GM23338 (cell line): ENCODE measurements at regions not wholly inside any gene's neighbourhood (a gene's known extent, or its start where the extent isn't known, plus 50 kb on each side); places are given as distances from the start of the nearest gene placed in this dataset.

Experiments
- ATAC-seq: fragments of 200-7000 bp; cut with Tn5 transposase; 3 replicates; pipeline ENCODE4 v1.9.1; 2020
- DNase-seq: peaks from one replicate; pipeline ENCODE4 v3.0.0-alpha.2; 2015; ENCODE audit warnings: low spot score
- H2AFZ ChIP-seq: fragments of 200-600 bp; sonication (generic); 2 replicates; pipeline ENCODE4 v1.8.0; 2016; ENCODE audit warnings: antibody characterized with exemption, mild to moderate bottlenecking, moderate library complexity
- H3F3A ChIP-seq: fragments of 200-600 bp; sonication (generic); replicated peaks from 2 replicates; pipeline ENCODE4 v1.8.0; 2017; ENCODE audit warnings: antibody characterized with exemption, mixed run types, low read depth
- H3K27ac ChIP-seq: fragments of 200-600 bp; sonication (generic); 2 replicates; pipeline ENCODE4 v1.6.1; 2016; ENCODE audit warnings: low read depth
- H3K27me3 ChIP-seq: fragments of 200-600 bp; sonication (generic); 2 replicates; pipeline ENCODE4 v1.8.0; 2016; ENCODE audit warnings: mild to moderate bottlenecking, mixed run types, moderate library complexity; ENCODE audit not compliant: insufficient read depth
- H3K36me3 ChIP-seq: fragments of 200-600 bp; sonication (generic); 2 replicates; pipeline ENCODE4 v1.8.0; 2016; ENCODE audit warnings: mild to moderate bottlenecking; ENCODE audit not compliant: insufficient read depth
- H3K4me1 ChIP-seq: fragments of 200-600 bp; sonication (generic); 2 replicates; pipeline ENCODE4 v1.8.0; 2016; ENCODE audit warnings: mild to moderate bottlenecking, moderate library complexity; ENCODE audit not compliant: insufficient read depth
- H3K4me2 ChIP-seq: fragments of 200-600 bp; sonication (generic); 2 replicates; pipeline ENCODE4 v1.7.1; 2017; ENCODE audit warnings: mixed run types
- H3K4me3 ChIP-seq: fragments of 200-600 bp; sonication (generic); 2 replicates; pipeline ENCODE4 v1.6.1; 2016; ENCODE audit warnings: mixed run types
- H3K79me2 ChIP-seq: fragments of 200-600 bp; sonication (generic); replicated peaks from 2 replicates; pipeline ENCODE4 v1.8.0; 2017; ENCODE audit warnings: mild to moderate bottlenecking; ENCODE audit not compliant: insufficient read depth
- H3K9me2 ChIP-seq: fragments of 200-600 bp; sonication (generic); 2 replicates; pipeline ENCODE4 v1.8.0; 2017; ENCODE audit not compliant: insufficient read depth
- H4K20me1 ChIP-seq: fragments of 200-600 bp; sonication (generic); replicated peaks from 2 replicates; pipeline ENCODE4 v1.8.0; 2017; ENCODE audit warnings: mild to moderate bottlenecking; ENCODE audit not compliant: insufficient read depth
- H3K27ac Mint-ChIP-seq: 2 replicates; pipeline ENCODE4 v1.8.0; 2020; ENCODE audit warnings: inconsistent platforms, mild to moderate bottlenecking, moderate library complexity, mixed read lengths
- H3K27me3 Mint-ChIP-seq: 3 replicates; pipeline ENCODE4 v1.8.0; 2022; ENCODE audit warnings: low read depth, mild to moderate bottlenecking, moderate library complexity, mixed read lengths, inconsistent platforms; ENCODE audit not compliant: insufficient read depth, poor library complexity
- H3K36me3 Mint-ChIP-seq: 3 replicates; pipeline ENCODE4 v1.8.0; 2021; ENCODE audit warnings: low read depth, mild to moderate bottlenecking, inconsistent platforms, moderate library complexity, mixed read lengths
- H3K4me1 Mint-ChIP-seq: 3 replicates; pipeline ENCODE4 v1.8.0; 2020; ENCODE audit warnings: mild to moderate bottlenecking, inconsistent platforms, mixed read lengths
- H3K4me3 Mint-ChIP-seq: 3 replicates; pipeline ENCODE4 v1.8.0; 2021; ENCODE audit warnings: moderate library complexity, mild to moderate bottlenecking, inconsistent platforms, mixed read lengths
- H3K9me3 Mint-ChIP-seq: 3 replicates; pipeline ENCODE4 v1.8.0; 2020; ENCODE audit warnings: moderate library complexity, mild to moderate bottlenecking, inconsistent platforms, mixed read lengths
- CREB1 ChIP-seq: fragments of 250-450 bp; sonication (Bioruptor Pico); IDR thresholded peaks from 2 replicates; pipeline ENCODE4 v1.5.0; 2020; ENCODE audit warnings: low read depth, mild to moderate bottlenecking, moderate library complexity
- EZH2 ChIP-seq: fragments of 200-600 bp; sonication (generic); IDR thresholded peaks from one replicate; pipeline ENCODE4 v1.8.0; 2017; ENCODE audit warnings: antibody characterized with exemption, mild to moderate bottlenecking, low read depth; ENCODE audit not compliant: unreplicated experiment
- EZH2phosphoT487 ChIP-seq: fragments of 200-600 bp; sonication (generic); IDR thresholded peaks from one replicate; pipeline ENCODE4 v1.8.1; 2018; ENCODE audit warnings: antibody characterized with exemption; ENCODE audit not compliant: unreplicated experiment
- JUNB ChIP-seq: IDR thresholded peaks from one replicate; pipeline ENCODE4 v1.6.1; 2016; ENCODE audit warnings: antibody characterized with exemption; ENCODE audit not compliant: unreplicated experiment
- POLR2AphosphoS5 ChIP-seq: IDR thresholded peaks from 2 replicates; pipeline ENCODE4 v1.6.1; 2016; ENCODE audit warnings: antibody characterized with exemption, low read depth
- STAT1 ChIP-seq: IDR thresholded peaks from one replicate; pipeline ENCODE4 v1.6.1; 2016; ENCODE audit warnings: antibody characterized with exemption; ENCODE audit not compliant: unreplicated experiment
- ZNF114 ChIP-seq: fragments of 250-450 bp; sonication (Bioruptor Pico); IDR thresholded peaks from 2 replicates; pipeline ENCODE4 v1.5.0; 2020; ENCODE audit warnings: mild to moderate bottlenecking, moderate library complexity
- ZNF331 ChIP-seq: fragments of 250-450 bp; sonication (Bioruptor Pico); IDR thresholded peaks from 2 replicates; pipeline ENCODE4 v1.5.0; 2020; ENCODE audit warnings: low read depth, mild to moderate bottlenecking, moderate library complexity
- TF ChIP-seq, protein P1 (sequence below): IDR thresholded peaks from one replicate; pipeline ENCODE4 v1.6.1; 2018; ENCODE audit warnings: antibody characterized with exemption; ENCODE audit not compliant: unreplicated experiment
- TF ChIP-seq, protein P2 (sequence below): IDR thresholded peaks from 2 replicates; pipeline ENCODE4 v1.6.1; 2016; ENCODE audit warnings: antibody characterized with exemption
- TF ChIP-seq, protein P3 (sequence below): fragments of 250-450 bp; sonication (Bioruptor Pico); IDR thresholded peaks from 2 replicates; pipeline ENCODE4 v1.5.0; 2020; ENCODE audit warnings: mild to moderate bottlenecking, moderate library complexity
- TF ChIP-seq, protein P4 (sequence below), 2 experiments: fragments of 200-600 bp in 1 of 2; sonication (generic) in 1 of 2; conservative IDR thresholded peaks; 2 replicates each; pipeline versions ENCODE4 v1.5.1 to v1.6.1; 2016 to 2017; ENCODE audit warnings: antibody characterized with exemption in 2 of 2, low read depth in 2 of 2, mild to moderate bottlenecking in 2 of 2, moderate library complexity in 1 of 2

DNA sequence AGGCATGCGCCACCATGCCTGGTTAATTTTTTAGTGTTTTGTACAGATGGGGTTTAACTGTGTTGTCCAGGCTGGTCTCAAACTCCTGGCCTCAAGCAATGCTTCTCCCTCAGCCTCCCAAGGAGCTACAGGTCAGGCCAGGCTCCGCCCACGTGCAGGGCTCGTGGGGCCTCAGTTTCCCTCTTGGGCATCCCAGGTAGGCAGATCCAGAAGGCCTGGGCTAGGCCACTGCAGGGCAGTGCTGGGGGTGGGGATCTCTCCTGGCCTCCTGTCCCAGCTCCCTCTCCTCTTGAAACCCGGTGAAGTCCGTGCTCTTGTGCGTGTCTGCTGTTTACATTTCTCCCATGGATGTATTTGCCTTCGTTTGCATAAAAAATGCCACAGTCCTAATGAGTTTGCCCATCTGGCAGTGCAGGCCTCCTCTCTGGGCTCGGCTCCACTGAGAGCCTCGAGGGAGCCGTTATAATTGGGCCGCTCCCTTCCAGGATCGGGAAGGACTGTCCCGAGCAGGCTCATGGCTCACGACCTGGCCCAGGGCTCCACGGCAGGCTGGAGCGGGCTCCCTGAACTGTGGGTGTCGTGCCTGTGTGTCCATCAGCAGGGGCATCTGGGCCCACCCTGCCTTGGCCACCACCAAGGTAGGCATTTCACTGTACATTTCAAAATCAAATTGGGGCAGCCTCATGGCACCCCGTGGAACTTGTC, 52.6 kb upstream of the RUFY1 start:
- no peaks in the 10 kb centered on the region for H3K4me1 ChIP-seq
- peaks cover 2% of the 10 kb centered on the region; the same call in 2 of the 3 replicates for H3K9me3 Mint-ChIP-seq
- H2AFZ ChIP-seq, result no peak overlapping the region
- H3K79me2 ChIP-seq, result no peaks in the 10 kb centered on the region
- H3K4me1 Mint-ChIP-seq, result no peaks in the 10 kb centered on the region; the same call in 2 of the 3 replicates
- H3K4me2 ChIP-seq, result no peak overlapping the region
- H3F3A ChIP-seq, result no peaks in the 10 kb centered on the region
- no peak overlapping the region for H3K4me3 Mint-ChIP-seq
- no peaks in the 10 kb centered on the region for H4K20me1 ChIP-seq
- no peak overlapping the region for H3K27ac ChIP-seq
- DNase-seq (no peak), ATAC-seq (no peak)
- H3K36me3 Mint-ChIP-seq, result no peaks in the 10 kb centered on the region
- no peak overlapping the region for H3K27ac Mint-ChIP-seq
- no peak for TF ChIP-seq CREB1 (CRISPR knock-in tag)
- TF ChIP-seq EZH2phosphoT487, result no peak
- TF ChIP-seq ZNF331 (CRISPR knock-in tag), result no peak
- no peak for TF ChIP-seq JUNB
- TF ChIP-seq, protein P1, sequence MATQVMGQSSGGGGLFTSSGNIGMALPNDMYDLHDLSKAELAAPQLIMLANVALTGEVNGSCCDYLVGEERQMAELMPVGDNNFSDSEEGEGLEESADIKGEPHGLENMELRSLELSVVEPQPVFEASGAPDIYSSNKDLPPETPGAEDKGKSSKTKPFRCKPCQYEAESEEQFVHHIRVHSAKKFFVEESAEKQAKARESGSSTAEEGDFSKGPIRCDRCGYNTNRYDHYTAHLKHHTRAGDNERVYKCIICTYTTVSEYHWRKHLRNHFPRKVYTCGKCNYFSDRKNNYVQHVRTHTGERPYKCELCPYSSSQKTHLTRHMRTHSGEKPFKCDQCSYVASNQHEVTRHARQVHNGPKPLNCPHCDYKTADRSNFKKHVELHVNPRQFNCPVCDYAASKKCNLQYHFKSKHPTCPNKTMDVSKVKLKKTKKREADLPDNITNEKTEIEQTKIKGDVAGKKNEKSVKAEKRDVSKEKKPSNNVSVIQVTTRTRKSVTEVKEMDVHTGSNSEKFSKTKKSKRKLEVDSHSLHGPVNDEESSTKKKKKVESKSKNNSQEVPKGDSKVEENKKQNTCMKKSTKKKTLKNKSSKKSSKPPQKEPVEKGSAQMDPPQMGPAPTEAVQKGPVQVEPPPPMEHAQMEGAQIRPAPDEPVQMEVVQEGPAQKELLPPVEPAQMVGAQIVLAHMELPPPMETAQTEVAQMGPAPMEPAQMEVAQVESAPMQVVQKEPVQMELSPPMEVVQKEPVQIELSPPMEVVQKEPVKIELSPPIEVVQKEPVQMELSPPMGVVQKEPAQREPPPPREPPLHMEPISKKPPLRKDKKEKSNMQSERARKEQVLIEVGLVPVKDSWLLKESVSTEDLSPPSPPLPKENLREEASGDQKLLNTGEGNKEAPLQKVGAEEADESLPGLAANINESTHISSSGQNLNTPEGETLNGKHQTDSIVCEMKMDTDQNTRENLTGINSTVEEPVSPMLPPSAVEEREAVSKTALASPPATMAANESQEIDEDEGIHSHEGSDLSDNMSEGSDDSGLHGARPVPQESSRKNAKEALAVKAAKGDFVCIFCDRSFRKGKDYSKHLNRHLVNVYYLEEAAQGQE, result no peak
- no peak for TF ChIP-seq EZH2
- TF ChIP-seq STAT1, result no peak
- TF ChIP-seq POLR2AphosphoS5, result no peak
- TF ChIP-seq ZNF114 (CRISPR knock-in tag), result no peak
- TF ChIP-seq, protein P2, sequence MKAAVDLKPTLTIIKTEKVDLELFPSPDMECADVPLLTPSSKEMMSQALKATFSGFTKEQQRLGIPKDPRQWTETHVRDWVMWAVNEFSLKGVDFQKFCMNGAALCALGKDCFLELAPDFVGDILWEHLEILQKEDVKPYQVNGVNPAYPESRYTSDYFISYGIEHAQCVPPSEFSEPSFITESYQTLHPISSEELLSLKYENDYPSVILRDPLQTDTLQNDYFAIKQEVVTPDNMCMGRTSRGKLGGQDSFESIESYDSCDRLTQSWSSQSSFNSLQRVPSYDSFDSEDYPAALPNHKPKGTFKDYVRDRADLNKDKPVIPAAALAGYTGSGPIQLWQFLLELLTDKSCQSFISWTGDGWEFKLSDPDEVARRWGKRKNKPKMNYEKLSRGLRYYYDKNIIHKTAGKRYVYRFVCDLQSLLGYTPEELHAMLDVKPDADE, result no peak
- TF ChIP-seq, protein P3, sequence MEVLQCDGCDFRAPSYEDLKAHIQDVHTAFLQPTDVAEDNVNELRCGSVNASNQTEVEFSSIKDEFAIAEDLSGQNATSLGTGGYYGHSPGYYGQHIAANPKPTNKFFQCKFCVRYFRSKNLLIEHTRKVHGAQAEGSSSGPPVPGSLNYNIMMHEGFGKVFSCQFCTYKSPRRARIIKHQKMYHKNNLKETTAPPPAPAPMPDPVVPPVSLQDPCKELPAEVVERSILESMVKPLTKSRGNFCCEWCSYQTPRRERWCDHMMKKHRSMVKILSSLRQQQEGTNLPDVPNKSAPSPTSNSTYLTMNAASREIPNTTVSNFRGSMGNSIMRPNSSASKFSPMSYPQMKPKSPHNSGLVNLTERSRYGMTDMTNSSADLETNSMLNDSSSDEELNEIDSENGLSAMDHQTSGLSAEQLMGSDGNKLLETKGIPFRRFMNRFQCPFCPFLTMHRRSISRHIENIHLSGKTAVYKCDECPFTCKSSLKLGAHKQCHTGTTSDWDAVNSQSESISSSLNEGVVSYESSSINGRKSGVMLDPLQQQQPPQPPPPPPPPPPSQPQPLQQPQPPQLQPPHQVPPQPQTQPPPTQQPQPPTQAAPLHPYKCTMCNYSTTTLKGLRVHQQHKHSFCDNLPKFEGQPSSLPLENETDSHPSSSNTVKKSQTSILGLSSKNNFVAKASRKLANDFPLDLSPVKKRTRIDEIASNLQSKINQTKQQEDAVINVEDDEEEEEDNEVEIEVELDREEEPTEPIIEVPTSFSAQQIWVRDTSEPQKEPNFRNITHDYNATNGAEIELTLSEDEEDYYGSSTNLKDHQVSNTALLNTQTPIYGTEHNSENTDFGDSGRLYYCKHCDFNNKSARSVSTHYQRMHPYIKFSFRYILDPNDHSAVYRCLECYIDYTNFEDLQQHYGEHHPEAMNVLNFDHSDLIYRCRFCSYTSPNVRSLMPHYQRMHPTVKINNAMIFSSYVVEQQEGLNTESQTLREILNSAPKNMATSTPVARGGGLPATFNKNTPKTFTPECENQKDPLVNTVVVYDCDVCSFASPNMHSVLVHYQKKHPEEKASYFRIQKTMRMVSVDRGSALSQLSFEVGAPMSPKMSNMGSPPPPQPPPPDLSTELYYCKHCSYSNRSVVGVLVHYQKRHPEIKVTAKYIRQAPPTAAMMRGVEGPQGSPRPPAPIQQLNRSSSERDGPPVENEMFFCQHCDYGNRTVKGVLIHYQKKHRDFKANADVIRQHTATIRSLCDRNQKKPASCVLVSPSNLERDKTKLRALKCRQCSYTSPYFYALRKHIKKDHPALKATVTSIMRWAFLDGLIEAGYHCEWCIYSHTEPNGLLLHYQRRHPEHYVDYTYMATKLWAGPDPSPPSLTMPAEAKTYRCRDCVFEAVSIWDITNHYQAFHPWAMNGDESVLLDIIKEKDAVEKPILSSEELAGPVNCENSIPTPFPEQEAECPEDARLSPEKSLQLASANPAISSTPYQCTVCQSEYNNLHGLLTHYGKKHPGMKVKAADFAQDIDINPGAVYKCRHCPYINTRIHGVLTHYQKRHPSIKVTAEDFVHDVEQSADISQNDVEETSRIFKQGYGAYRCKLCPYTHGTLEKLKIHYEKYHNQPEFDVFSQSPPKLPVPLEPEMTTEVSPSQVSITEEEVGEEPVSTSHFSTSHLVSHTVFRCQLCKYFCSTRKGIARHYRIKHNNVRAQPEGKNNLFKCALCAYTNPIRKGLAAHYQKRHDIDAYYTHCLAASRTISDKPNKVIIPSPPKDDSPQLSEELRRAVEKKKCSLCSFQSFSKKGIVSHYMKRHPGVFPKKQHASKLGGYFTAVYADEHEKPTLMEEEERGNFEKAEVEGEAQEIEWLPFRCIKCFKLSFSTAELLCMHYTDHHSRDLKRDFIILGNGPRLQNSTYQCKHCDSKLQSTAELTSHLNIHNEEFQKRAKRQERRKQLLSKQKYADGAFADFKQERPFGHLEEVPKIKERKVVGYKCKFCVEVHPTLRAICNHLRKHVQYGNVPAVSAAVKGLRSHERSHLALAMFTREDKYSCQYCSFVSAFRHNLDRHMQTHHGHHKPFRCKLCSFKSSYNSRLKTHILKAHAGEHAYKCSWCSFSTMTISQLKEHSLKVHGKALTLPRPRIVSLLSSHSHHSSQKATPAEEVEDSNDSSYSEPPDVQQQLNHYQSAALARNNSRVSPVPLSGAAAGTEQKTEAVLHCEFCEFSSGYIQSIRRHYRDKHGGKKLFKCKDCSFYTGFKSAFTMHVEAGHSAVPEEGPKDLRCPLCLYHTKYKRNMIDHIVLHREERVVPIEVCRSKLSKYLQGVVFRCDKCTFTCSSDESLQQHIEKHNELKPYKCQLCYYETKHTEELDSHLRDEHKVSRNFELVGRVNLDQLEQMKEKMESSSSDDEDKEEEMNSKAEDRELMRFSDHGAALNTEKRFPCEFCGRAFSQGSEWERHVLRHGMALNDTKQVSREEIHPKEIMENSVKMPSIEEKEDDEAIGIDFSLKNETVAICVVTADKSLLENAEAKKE (CRISPR knock-in tag), result no peak
- TF ChIP-seq, protein P4, sequence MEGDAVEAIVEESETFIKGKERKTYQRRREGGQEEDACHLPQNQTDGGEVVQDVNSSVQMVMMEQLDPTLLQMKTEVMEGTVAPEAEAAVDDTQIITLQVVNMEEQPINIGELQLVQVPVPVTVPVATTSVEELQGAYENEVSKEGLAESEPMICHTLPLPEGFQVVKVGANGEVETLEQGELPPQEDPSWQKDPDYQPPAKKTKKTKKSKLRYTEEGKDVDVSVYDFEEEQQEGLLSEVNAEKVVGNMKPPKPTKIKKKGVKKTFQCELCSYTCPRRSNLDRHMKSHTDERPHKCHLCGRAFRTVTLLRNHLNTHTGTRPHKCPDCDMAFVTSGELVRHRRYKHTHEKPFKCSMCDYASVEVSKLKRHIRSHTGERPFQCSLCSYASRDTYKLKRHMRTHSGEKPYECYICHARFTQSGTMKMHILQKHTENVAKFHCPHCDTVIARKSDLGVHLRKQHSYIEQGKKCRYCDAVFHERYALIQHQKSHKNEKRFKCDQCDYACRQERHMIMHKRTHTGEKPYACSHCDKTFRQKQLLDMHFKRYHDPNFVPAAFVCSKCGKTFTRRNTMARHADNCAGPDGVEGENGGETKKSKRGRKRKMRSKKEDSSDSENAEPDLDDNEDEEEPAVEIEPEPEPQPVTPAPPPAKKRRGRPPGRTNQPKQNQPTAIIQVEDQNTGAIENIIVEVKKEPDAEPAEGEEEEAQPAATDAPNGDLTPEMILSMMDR (conservative IDR thresholded peaks at IDR 0.05; ENCODE audit: low read depth in 2 of 2), result no peak
- H3K4me3 ChIP-seq, result no peak overlapping the region
- H3K27me3 Mint-ChIP-seq, result peaks cover 8% of the 10 kb centered on the region
- H3K27me3 ChIP-seq, result no peaks in the 10 kb centered on the region
- H3K9me2 ChIP-seq, result no peaks in the 10 kb centered on the region
- no peaks in the 10 kb centered on the region for H3K36me3 ChIP-seq
